Ishikawa (cell line): ENCODE measurements at regions not wholly inside any gene's neighbourhood (a gene's known extent, or its start where the extent isn't known, plus 50 kb on each side); places are given as distances from the start of the nearest gene placed in this dataset.

Experiments
- EP300 ChIP-seq: IDR thresholded peaks from 2 replicates; pipeline ENCODE4 v1.6.1; 2012; ENCODE audit warnings: borderline replicate concordance
- REST ChIP-seq: IDR thresholded peaks from 2 replicates; pipeline ENCODE4 v1.6.1; 2012; ENCODE audit warnings: low read depth, mild to moderate bottlenecking
- TCF12 ChIP-seq: IDR thresholded peaks from 2 replicates; pipeline ENCODE4 v1.6.1; 2012; ENCODE audit warnings: low read depth

DNA sequence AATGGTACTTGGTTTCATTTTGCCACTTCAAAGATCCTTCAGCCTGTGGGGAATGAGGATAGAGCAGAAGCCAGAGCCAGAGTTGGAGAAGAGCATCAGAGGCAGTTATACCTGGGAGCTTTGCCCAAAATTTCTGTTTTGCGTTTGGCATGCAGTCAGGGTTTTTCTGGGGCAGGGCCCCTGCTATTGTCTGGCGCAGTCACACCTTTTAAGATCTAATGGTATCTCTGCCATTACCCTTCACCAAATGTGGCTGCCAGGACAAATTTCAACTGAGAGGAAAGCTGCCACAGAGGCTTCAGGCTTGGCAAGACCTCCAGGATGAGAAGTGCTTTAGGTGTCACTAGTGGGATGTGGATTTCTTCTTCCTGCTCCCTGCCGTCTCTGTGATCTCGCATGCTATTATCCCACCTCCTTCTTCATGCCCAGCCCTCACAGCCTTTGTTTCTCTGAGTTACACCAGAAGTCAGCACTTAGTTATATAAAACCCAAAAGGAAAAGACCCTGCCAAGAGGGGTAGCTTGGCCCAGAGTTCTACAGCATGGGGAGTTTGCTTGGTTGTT, 357.0 kb downstream of the TLE4 start:
- TF ChIP-seq TCF12 (no peak), EP300 (no peak), REST (no peak)
